Suprapubic skin (tissue), 3 donors: ENCODE measurements at regions not wholly inside any gene's neighbourhood (a gene's known extent, or its start where the extent isn't known, plus 50 kb on each side); places are given as distances from the start of the nearest gene placed in this dataset.

ENCODE experiments used
- POLR2A ChIP-seq, 2 donors: fragments of 450-650 bp; IDR thresholded peaks; one replicate each; pipeline ENCODE4 v1.6.1; 2017; ENCODE audit warnings: antibody characterized with exemption in 2 of 2, mild to moderate bottlenecking in 2 of 2, moderate library complexity in 2 of 2
- TF ChIP-seq, protein P1 (sequence below), 2 donors: fragments of 200-600 bp in 1 of 2; fragments of 450-650 bp in 1 of 2; sonication (generic) in 1 of 2; IDR thresholded peaks; one replicate each; pipeline ENCODE4 v1.5.1; 2016 to 2019; ENCODE audit warnings: antibody characterized with exemption in 2 of 2, mild to moderate bottlenecking in 1 of 2, moderate library complexity in 1 of 2

DNA sequence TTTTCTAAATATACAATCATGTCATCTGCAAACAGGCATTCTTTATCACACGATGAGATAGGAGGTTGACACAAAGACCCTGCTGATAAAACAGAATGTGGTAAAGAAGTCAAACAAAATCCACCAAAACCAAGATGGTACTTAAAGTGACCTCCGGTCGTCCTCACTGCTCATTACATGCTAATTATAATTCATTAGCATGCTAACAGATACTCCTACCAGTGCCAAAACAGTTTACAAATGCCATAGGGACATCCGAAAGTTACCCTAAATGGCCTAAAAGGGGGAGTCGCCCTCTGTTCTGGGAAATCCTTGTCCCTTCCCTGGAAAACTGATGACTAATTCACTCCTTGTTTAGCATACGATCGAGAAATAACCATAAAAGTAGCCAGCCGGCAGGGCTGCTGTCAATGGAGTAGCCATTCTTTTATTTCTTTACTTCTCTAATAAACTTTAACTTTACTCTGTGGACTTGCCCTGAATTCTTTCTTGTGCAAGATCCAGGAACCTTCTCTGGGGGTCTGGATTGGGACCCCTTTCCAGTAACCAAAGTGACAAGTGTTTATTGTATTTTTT, 126.6 kb downstream of the CCDC71L start:
- no peak for TF ChIP-seq POLR2A (IDR thresholded peaks at IDR 0.05)
- TF ChIP-seq, protein P1, sequence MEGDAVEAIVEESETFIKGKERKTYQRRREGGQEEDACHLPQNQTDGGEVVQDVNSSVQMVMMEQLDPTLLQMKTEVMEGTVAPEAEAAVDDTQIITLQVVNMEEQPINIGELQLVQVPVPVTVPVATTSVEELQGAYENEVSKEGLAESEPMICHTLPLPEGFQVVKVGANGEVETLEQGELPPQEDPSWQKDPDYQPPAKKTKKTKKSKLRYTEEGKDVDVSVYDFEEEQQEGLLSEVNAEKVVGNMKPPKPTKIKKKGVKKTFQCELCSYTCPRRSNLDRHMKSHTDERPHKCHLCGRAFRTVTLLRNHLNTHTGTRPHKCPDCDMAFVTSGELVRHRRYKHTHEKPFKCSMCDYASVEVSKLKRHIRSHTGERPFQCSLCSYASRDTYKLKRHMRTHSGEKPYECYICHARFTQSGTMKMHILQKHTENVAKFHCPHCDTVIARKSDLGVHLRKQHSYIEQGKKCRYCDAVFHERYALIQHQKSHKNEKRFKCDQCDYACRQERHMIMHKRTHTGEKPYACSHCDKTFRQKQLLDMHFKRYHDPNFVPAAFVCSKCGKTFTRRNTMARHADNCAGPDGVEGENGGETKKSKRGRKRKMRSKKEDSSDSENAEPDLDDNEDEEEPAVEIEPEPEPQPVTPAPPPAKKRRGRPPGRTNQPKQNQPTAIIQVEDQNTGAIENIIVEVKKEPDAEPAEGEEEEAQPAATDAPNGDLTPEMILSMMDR (IDR thresholded peaks at IDR 0.05), result no peak
